ENCODE measurements at regions not wholly inside any gene's neighbourhood (a gene's known extent, or its start where the extent isn't known, plus 50 kb on each side); places are given as distances from the start of the nearest gene placed in this dataset.

GRCh38 chr9:105978826-105979225 is 284.5 kb downstream of the TMEM38B start:
- no peaks in the 10 kb centered on the region; the same call in 1 of the 2 replicates for H3K27me3 ChIP-seq (ENCODE audit: insufficient read depth, low read length)
- no peak overlapping the region for H3K14ac ChIP-seq (ENCODE audit: insufficient read depth, low read length)
- Mint-ChIP-seq H3K36me3 (ENCODE audit: insufficient read depth in 1 of 3, low read depth in 3 of 3) (no peaks in the 10 kb centered on the region), H3K4me1 (peaks cover 32 to 38% of the 10 kb centered on the region in 2 experiments), H3K27me3 (ENCODE audit: low read depth) (peaks cover 38% of the 10 kb centered on the region), H3K27ac (no peak overlapping the region), H3K9me3 (no peaks in the 10 kb centered on the region), H3K4me3 (no peak overlapping the region)
- H2BK120ac ChIP-seq (ENCODE audit: low read depth, low read length, poor library complexity, severe bottlenecking): no peak overlapping the region
- no peak overlapping the region for H3K27ac ChIP-seq (ENCODE audit: insufficient read length, low read depth, low read length)
- no peak overlapping the region for H2AK5ac ChIP-seq (ENCODE audit: insufficient read length, low read length)
- no peak overlapping the region for H2BK20ac ChIP-seq (ENCODE audit: low read depth, low read length, poor library complexity, severe bottlenecking)
- no peaks in the 10 kb centered on the region for H3K79me1 ChIP-seq (ENCODE audit: insufficient read depth, low read depth, low read length, poor library complexity, severe bottlenecking)
- H2BK5ac ChIP-seq (ENCODE audit: insufficient read length, low read length): no peak overlapping the region
- no peaks in the 10 kb centered on the region for H4K20me1 ChIP-seq (ENCODE audit: control insufficient read depth, insufficient read depth, insufficient read length)
- no peak overlapping the region for H2AFZ ChIP-seq (ENCODE audit: low read length)
- no peak overlapping the region for H3K56ac ChIP-seq (ENCODE audit: insufficient read length, low read depth, low read length)
- H4K5ac ChIP-seq (ENCODE audit: insufficient read length, low read depth, low read length): no peak overlapping the region
- WGBS (ENCODE audit: extremely low coverage, insufficient read length, low lambda C conversion rate): no CpG with 5 or more reads among the region's 3 CpGs
- H3T11ph ChIP-seq (ENCODE audit: low read length): no peak overlapping the region
- H2BK12ac ChIP-seq (ENCODE audit: insufficient read length, low read depth, low read length): no peak overlapping the region
- no peak overlapping the region for H3K4me2 ChIP-seq (ENCODE audit: insufficient read depth, insufficient read length, low read length)
- no peak overlapping the region for H3K23ac ChIP-seq (ENCODE audit: insufficient read length, low read depth, low read length)
- H3K4me1 ChIP-seq (ENCODE audit: insufficient read depth, low read length): peaks cover 5% of the 10 kb centered on the region; the same call in 1 of the 2 replicates
- H3K9ac ChIP-seq (ENCODE audit: extremely low read depth, insufficient read length, low read length): no peak overlapping the region
- no peak overlapping the region for H4K8ac ChIP-seq (replicated peaks; ENCODE audit: insufficient read length, low read depth, low read length)
- H3K18ac ChIP-seq (ENCODE audit: insufficient read length, low read depth, low read length): no peak overlapping the region
- no peak overlapping the region for H2BK15ac ChIP-seq (ENCODE audit: low read depth, low read length)
- no peak overlapping the region for H3K4ac ChIP-seq (ENCODE audit: low read depth, low read length)
- H4K91ac ChIP-seq (ENCODE audit: insufficient read length, low read depth, low read length): no peak overlapping the region
- H3K23me2 ChIP-seq (ENCODE audit: insufficient read length, low read depth, low read length, poor library complexity, severe bottlenecking): no peaks in the 10 kb centered on the region
- H3K79me2 ChIP-seq (ENCODE audit: insufficient read depth, low read length): no peaks in the 10 kb centered on the region
- no peak for DNase-seq
- TF ChIP-seq CTCF (conservative IDR thresholded peaks at IDR 0.05): no peak
- no peaks in the 10 kb centered on the region for H3K9me3 ChIP-seq (ENCODE audit: control insufficient read depth, low read depth, low read length)

All from H9 (cell line).